Transverse colon (tissue), 4 donors: ENCODE measurements at regions not wholly inside any gene's neighbourhood (a gene's known extent, or its start where the extent isn't known, plus 50 kb on each side); places are given as distances from the start of the nearest gene placed in this dataset.

Experiments
- DNase-seq: peaks from one replicate; pipeline ENCODE4 v3.0.0-alpha.2; 2019
- H3K27ac ChIP-seq, 4 donors: fragments of 200-600 bp; sonication (generic); 2 replicates each; pipeline ENCODE4 v1.5.1; 2016 to 2018; ENCODE audit warnings: inconsistent platforms in 4 of 4
- H3K27me3 ChIP-seq: fragments of 200-600 bp; sonication (generic); 2 replicates; pipeline ENCODE4 v1.5.1; 2017; ENCODE audit warnings: inconsistent platforms
- H3K36me3 ChIP-seq, 4 donors: fragments of 200-600 bp; sonication (generic); 2 replicates each; pipeline ENCODE4 v1.5.1; 2017 to 2019; ENCODE audit warnings: inconsistent platforms in 4 of 4
- H3K4me1 ChIP-seq, 4 donors: fragments of 200-600 bp; sonication (generic); 2 replicates each; pipeline ENCODE4 v1.5.1; 2017 to 2020; ENCODE audit warnings: inconsistent platforms in 4 of 4
- H3K4me3 ChIP-seq, 4 donors: fragments of 200-600 bp; sonication (generic); 1 replicate in 1 of 4; 2 replicates in 3 of 4; pipeline versions ENCODE4 v1.5.1 to v1.6.1; 2017 to 2019; ENCODE audit warnings: inconsistent platforms in 4 of 4
- H3K9me3 ChIP-seq, 2 donors: fragments of 200-600 bp; sonication (generic); 2 replicates each; pipeline ENCODE4 v1.5.1; 2017 to 2019; ENCODE audit warnings: inconsistent platforms in 2 of 2
- EP300 ChIP-seq: sonication (generic); formaldehyde crosslinking; IDR thresholded peaks from one replicate; pipeline ENCODE4 v1.6.1; 2017; ENCODE audit warnings: antibody characterized with exemption, low read depth
- POLR2A ChIP-seq: fragments of 450-650 bp; IDR thresholded peaks from one replicate; pipeline ENCODE4 v1.6.1; 2016; ENCODE audit warnings: antibody characterized with exemption, mild to moderate bottlenecking, moderate library complexity
- POLR2AphosphoS5 ChIP-seq, 3 donors: sonication (generic); formaldehyde crosslinking; IDR thresholded peaks; one replicate each; pipeline ENCODE4 v1.6.1; 2016; ENCODE audit warnings: antibody characterized with exemption in 3 of 3
- WGBS, 2 donors: methylation state at CpG; one replicate each; pipeline ENCODE4 v1.1.5; 2018; ENCODE audit warnings: low coverage in 1 of 2; 5-methylcytosine and 5-hydroxymethylcytosine counted together
- in situ Hi-C, 4 donors: fragments of 200-750 bp; cut with MboI; loops; one replicate each; pipeline versions ENCODE4 v1.15.0 to v1.15.1; 2017; ENCODE audit warnings: low sequenced_read_pairs in 3 of 4, low pct_ligation_motif_present in 1 of 4, low pct_unique_long_range_greater_than_20kb in 1 of 4
- intact Hi-C: fragments of 100-400 bp; cut with DNase I; formaldehyde crosslinking; loops from one replicate; pipeline ENCODE4 v1.15.1; 2023; ENCODE audit warnings: low total_unique reads
- TF ChIP-seq, protein P1 (sequence below), 5 experiments: fragments of 200-600 bp in 3 of 5; fragments of 450-650 bp in 2 of 5; sonication (generic) in 3 of 5; IDR thresholded peaks; 1 replicate in 2 of 5; 2 replicates in 3 of 5; pipeline ENCODE4 v1.5.1; 2016 to 2017; ENCODE audit warnings: antibody characterized with exemption in 5 of 5, inconsistent platforms in 3 of 5, mild to moderate bottlenecking in 2 of 5, moderate library complexity in 1 of 5

DNA sequence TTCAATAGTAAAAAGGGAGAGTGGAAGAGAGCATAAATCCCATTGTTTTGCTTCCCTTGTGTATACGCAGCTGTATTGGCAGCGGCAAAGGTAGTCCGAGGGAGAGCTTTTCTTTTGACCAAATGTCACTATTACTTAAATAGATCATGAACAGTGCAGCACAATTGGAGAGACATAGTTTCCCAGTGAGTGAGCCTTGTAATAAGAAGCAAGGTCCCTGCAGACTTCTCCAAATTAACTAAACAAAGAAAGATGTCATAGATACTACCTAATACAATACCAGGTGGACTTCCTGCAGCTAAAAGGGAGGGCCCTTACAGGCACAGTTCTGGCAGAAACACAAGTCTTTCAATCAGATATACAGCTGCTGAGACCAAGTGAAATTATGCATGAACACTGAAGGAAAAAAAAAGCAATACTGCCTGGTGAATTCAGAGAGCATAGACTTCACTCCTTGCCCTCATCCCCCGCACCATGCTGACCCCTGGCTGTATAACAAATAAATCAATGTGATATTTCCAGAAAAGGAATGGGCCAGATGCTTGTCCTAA lies 404.7 kb upstream of the CDH2 start:
- WGBS, 2 donors: 81% methylated on average over 4 of the region's 4 CpGs; no CpG with 5 or more reads in 1 of the 2 donors
- no peaks in the 10 kb centered on the region for H3K36me3 ChIP-seq
- no peaks in the 10 kb centered on the region for H3K4me1 ChIP-seq
- H3K4me3 ChIP-seq: no peak overlapping the region
- H3K9me3 ChIP-seq: no peaks in the 10 kb centered on the region
- no peaks in the 10 kb centered on the region for H3K27me3 ChIP-seq
- no peak for DNase-seq
- in situ Hi-C loops (no loop called here), intact Hi-C loops (no loop called here)
- TF ChIP-seq EP300 (no peak), POLR2AphosphoS5 (IDR thresholded peaks at IDR 0.05) (no peak), POLR2A (no peak)
- TF ChIP-seq, protein P1, sequence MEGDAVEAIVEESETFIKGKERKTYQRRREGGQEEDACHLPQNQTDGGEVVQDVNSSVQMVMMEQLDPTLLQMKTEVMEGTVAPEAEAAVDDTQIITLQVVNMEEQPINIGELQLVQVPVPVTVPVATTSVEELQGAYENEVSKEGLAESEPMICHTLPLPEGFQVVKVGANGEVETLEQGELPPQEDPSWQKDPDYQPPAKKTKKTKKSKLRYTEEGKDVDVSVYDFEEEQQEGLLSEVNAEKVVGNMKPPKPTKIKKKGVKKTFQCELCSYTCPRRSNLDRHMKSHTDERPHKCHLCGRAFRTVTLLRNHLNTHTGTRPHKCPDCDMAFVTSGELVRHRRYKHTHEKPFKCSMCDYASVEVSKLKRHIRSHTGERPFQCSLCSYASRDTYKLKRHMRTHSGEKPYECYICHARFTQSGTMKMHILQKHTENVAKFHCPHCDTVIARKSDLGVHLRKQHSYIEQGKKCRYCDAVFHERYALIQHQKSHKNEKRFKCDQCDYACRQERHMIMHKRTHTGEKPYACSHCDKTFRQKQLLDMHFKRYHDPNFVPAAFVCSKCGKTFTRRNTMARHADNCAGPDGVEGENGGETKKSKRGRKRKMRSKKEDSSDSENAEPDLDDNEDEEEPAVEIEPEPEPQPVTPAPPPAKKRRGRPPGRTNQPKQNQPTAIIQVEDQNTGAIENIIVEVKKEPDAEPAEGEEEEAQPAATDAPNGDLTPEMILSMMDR (IDR thresholded peaks at IDR 0.05): no peak
- H3K27ac ChIP-seq: no peak overlapping the region

DNA sequence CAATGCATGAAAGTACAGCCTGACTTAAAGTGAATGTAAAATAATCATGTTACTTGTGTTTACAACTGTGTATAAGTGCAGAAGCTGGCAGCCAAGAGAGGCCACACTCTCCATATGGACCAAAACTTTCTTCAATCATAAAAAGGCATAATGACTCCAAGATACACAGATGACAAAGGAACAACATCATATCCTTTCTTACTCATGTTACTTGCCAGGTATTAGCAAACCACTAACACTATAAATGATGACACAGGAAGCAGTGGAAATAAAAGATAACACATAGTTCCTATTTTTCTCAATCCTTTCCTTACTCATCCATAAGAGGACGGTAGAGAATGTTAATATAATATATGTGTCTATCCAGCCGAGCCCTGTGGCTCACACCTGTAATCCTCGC lies 400.0 kb upstream of the CDH2 start:
- no peaks in the 10 kb centered on the region for H3K4me1 ChIP-seq
- DNase-seq: no peak
- WGBS, 2 donors: 87 to 90% methylated on average over 3 of the region's 3 CpGs
- H3K27ac ChIP-seq: no peak overlapping the region
- H3K4me3 ChIP-seq: no peak overlapping the region
- in situ Hi-C loops (no loop called here), intact Hi-C loops (no loop called here)
- H3K36me3 ChIP-seq: no peaks in the 10 kb centered on the region
- TF ChIP-seq, protein P1 (IDR thresholded peaks at IDR 0.05): no peak
- TF ChIP-seq POLR2AphosphoS5 (IDR thresholded peaks at IDR 0.05) (no peak), POLR2A (no peak), EP300 (no peak)
- H3K27me3 ChIP-seq: no peaks in the 10 kb centered on the region
- H3K9me3 ChIP-seq: no peaks in the 10 kb centered on the region

- WGBS, 2 donors: 70 to 79% methylated on average over 3 of the region's 3 CpGs
- intact Hi-C loops: no loop called here
Measured at GRCh38 chr18:28575123-28575522, 398.2 kb upstream of the CDH2 start.

DNA sequence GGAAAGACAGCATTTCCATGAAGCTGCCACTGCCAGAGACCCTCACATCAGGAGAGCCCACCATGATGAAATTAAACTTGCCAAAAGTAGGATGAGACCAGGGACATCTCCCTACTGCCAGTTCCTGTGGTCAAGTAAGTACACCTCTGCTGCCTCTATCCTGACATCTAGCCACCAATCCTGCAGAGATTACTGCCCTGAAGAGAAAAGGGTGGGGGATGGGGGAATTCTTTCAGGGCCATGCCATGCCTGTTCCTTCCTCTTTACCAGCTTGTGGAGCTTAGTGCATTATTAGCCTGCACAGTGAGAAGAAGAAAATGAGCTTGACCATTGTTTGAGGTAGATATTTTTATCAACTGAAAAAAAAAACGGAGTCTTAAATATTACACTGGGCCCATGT lies 397.2 kb upstream of the CDH2 start:
- WGBS, 2 donors: 70% methylated on average over 1 of the region's 1 CpG; no CpG with 5 or more reads in 1 of the 2 donors
- Histone ChIP-seq H3K27me3 (no peaks in the 10 kb centered on the region), H3K36me3 (no peaks in the 10 kb centered on the region), H3K4me1 (no peaks in the 10 kb centered on the region), H3K4me3 (no peak overlapping the region), H3K9me3 (no peaks in the 10 kb centered on the region), H3K27ac (no peak overlapping the region)
- no peak for DNase-seq
- in situ Hi-C loops (no loop called here), intact Hi-C loops (no loop called here)
- TF ChIP-seq POLR2AphosphoS5 (IDR thresholded peaks at IDR 0.05) (no peak), POLR2A (no peak), EP300 (no peak)
- TF ChIP-seq, protein P1 (IDR thresholded peaks at IDR 0.05): no peak

More at GRCh38 chr18:28575123-28575522, 398.2 kb upstream of the CDH2 start:
- no peak overlapping the region for H3K4me3 ChIP-seq
- H3K27ac ChIP-seq: no peak overlapping the region
- DNase-seq: no peak
- no peaks in the 10 kb centered on the region for H3K36me3 ChIP-seq
- H3K27me3 ChIP-seq: no peaks in the 10 kb centered on the region
- TF ChIP-seq POLR2A (no peak), POLR2AphosphoS5 (IDR thresholded peaks at IDR 0.05) (no peak), EP300 (no peak)
- TF ChIP-seq, protein P1 (IDR thresholded peaks at IDR 0.05): no peak
- no peaks in the 10 kb centered on the region for H3K9me3 ChIP-seq
- H3K4me1 ChIP-seq: no peaks in the 10 kb centered on the region
- in situ Hi-C loops: no loop called here
